Lower leg skin (tissue), 4 donors: ENCODE measurements at regions not wholly inside any gene's neighbourhood (a gene's known extent, or its start where the extent isn't known, plus 50 kb on each side); places are given as distances from the start of the nearest gene placed in this dataset.
A peak's percentile ranks its signal among the peaks of the same experiment; 100 is the strongest.

ENCODE experiments used
- DNase-seq, 2 donors: peaks; one replicate each; pipeline ENCODE4 v3.0.0-alpha.2; 2019; ENCODE audit warnings: low spot score in 2 of 2
- H3K4me3 ChIP-seq: fragments of 200-600 bp; sonication (generic); 2 replicates; pipeline ENCODE4 v1.5.1; 2017; ENCODE audit warnings: mild to moderate bottlenecking, low read depth; ENCODE audit not compliant: poor library complexity, severe bottlenecking
- POLR2A ChIP-seq, 2 donors: fragments of 450-650 bp; IDR thresholded peaks; one replicate each; pipeline ENCODE4 v1.6.1; 2016 to 2017; ENCODE audit warnings: antibody characterized with exemption in 2 of 2, mild to moderate bottlenecking in 1 of 2, moderate library complexity in 1 of 2
- WGBS, 2 donors: methylation state at CpG; one replicate each; pipeline ENCODE4 v1.1.5; 2018; 5-methylcytosine and 5-hydroxymethylcytosine counted together
- intact Hi-C: fragments of 100-400 bp; cut with DNase I; formaldehyde crosslinking; loops from one replicate; pipeline ENCODE4 v1.15.0; 2023; ENCODE audit warnings: low total_unique reads
- TF ChIP-seq, protein P1 (sequence below), 3 donors: fragments of 450-650 bp; IDR thresholded peaks; one replicate each; pipeline ENCODE4 v1.5.1; 2016; ENCODE audit warnings: antibody characterized with exemption in 3 of 3, mild to moderate bottlenecking in 3 of 3, moderate library complexity in 2 of 3

DNA sequence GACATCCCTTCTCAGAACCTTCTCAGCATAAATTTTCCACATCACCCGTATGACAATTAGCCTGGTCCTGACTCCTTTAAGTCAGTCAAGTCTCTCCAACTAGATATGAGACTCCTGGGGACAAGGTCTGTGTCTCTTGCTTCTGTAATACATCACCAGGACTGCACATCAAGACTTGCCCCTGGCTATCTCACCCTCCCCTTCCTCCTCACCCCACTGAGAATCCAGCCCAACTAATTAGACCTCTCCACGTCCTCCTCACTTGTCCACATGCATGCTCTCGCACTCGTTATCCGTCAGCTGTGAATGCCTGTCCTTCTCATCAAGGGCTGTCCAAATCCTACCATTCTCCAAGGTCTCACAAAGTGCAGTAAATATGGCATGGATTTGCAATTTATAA is 542.8 kb downstream of the PTPRU start:
- DNase-seq = peak in 1 of 2 donors; percentile 6
- TF ChIP-seq, protein P1, sequence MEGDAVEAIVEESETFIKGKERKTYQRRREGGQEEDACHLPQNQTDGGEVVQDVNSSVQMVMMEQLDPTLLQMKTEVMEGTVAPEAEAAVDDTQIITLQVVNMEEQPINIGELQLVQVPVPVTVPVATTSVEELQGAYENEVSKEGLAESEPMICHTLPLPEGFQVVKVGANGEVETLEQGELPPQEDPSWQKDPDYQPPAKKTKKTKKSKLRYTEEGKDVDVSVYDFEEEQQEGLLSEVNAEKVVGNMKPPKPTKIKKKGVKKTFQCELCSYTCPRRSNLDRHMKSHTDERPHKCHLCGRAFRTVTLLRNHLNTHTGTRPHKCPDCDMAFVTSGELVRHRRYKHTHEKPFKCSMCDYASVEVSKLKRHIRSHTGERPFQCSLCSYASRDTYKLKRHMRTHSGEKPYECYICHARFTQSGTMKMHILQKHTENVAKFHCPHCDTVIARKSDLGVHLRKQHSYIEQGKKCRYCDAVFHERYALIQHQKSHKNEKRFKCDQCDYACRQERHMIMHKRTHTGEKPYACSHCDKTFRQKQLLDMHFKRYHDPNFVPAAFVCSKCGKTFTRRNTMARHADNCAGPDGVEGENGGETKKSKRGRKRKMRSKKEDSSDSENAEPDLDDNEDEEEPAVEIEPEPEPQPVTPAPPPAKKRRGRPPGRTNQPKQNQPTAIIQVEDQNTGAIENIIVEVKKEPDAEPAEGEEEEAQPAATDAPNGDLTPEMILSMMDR (IDR thresholded peaks at IDR 0.05) = no peak
- no peak for TF ChIP-seq POLR2A (IDR thresholded peaks at IDR 0.05)
- intact Hi-C loops = no loop called here
- no peak overlapping the region for H3K4me3 ChIP-seq
- WGBS, 2 donors = 74 to 76% methylated on average over 5 of the region's 5 CpGs

DNA sequence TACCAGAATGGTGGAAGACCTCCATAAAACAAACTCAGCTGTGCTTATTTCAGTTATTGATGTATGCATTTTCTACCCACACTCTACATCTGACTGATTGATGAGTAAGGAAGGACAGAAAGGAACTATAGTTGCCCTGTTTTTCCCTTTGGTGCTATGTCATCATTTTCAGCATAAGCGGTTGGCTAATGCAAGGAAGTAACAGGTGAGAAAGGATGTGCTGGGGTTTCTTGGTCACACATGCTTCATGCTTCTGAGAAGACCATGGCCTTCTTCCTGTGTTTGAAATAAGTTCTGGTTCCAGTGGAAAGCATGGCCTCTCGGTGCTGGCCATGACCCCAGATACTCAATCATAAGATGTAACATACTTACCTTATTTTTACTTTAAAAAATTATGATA is 541.2 kb downstream of the PTPRU start:
- H3K4me3 ChIP-seq = no peak overlapping the region
- 85 to 87% methylated on average over 2 of the region's 2 CpGs for whole genome bisulfite sequencing, 2 donors
- intact Hi-C loops = no loop called here
- DNase-seq = no peak
- no peak for TF ChIP-seq POLR2A (IDR thresholded peaks at IDR 0.05)
- TF ChIP-seq, protein P1 (IDR thresholded peaks at IDR 0.05) = no peak

DNA sequence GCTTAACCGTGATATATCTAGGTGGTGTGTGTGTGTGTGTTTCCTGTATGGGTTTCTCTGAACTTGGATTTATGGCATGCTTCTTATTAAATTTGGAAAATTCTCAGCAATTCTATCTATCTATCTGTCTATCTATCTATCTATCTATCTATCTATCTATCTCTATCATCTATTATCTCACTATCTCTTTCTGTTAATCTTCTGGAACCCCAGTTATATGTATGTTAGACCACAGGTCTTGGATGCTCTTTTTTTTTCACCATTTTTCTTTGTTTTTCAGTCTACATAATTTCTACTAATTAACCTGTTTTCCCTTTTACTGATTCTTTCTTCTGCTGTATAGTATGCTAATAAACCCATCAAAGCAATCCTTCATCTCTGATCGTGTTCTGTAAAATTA is 538.0 kb downstream of the PTPRU start:
- 94 to 98% methylated on average over 2 of the region's 2 CpGs for WGBS, 2 donors
- intact Hi-C loops = no loop called here
- DNase-seq = no peak
- TF ChIP-seq, protein P1 (IDR thresholded peaks at IDR 0.05) = no peak
- no peak for TF ChIP-seq POLR2A (IDR thresholded peaks at IDR 0.05)
- no peak overlapping the region for H3K4me3 ChIP-seq

DNA sequence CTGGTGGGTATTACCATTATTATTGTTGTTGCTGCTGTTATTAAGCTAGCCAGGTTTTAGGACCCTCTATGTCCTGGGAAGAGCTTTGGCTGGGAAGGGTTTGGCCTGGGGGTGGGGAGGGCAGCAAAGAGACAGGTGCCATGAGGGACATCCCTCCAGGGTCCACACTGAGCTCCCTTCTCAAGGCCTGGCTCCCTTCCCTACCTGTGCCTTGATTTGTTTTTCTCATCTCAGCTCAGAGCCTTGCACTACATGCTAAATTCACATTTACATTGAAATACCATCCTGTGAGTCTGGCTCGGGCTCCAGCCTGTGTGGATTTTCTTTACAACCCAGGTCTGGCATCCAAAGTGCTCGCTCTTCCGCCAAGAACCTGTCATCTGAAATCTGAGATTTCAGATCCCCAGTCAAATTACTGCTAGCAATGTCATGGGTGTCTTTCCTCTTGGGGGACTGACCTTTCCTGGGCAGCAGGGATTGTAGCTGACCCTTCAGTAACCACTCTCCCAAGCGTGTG is 536.3 kb downstream of the PTPRU start:
- WGBS, 2 donors = 36 to 47% methylated on average over 4 of the region's 4 CpGs
- no peak overlapping the region for H3K4me3 ChIP-seq
- intact Hi-C loops = no loop called here
- DNase-seq = peak in 1 of 2 donors; percentile 25
- no peak for TF ChIP-seq POLR2A (IDR thresholded peaks at IDR 0.05)
- TF ChIP-seq, protein P1 (IDR thresholded peaks at IDR 0.05) = no peak

DNA sequence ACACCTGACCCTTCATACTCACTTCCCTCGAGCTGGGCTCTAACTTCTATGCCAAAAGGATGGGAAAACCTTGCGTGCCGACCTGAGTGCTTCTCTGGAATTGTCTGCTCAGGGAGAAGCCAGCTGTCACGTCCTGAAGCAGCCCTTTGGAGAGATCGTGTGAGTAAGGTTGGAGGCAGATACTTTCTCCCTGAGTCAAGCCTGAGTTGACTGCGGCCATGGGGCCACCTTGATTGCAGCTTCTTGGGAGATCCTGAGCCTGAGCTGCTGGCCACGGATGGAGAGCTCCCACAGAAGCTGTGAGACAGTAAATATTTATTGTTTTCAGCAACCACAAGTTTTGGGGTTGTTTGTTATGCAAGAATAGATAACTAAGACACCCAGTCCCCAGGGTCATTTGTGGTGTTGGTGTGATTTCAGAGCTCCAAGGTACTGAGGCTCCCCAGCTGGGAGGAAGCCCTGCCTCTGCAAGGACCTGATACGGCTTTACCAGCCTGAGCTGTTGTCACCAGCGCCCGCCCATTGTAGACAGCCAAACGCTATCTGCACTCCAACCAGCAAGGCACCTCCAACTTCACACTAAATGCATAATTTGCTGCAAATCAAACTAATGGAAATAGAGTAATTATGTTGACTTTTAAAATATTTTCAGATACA is 531.6 kb downstream of the PTPRU start:
- TF ChIP-seq POLR2A (IDR thresholded peaks at IDR 0.05) = no peak
- TF ChIP-seq, protein P1 (IDR thresholded peaks at IDR 0.05) = no peak
- intact Hi-C loops = no loop called here
- DNase-seq = peak in 1 of 2 donors; percentile 37
- no peak overlapping the region for H3K4me3 ChIP-seq
- 53 to 57% methylated on average over 11 of the region's 11 CpGs for WGBS, 2 donors
